Kidney capillary endothelial cell (primary cell): ENCODE measurements at regions not wholly inside any gene's neighbourhood (a gene's known extent, or its start where the extent isn't known, plus 50 kb on each side); places are given as distances from the start of the nearest gene placed in this dataset.

Experiments
- DNase-seq: peaks from one replicate; pipeline ENCODE4 v3.0.0-alpha.2; 2018; ENCODE audit warnings: low spot score

- no peak for DNase-seq
These were observed 298.0 kb downstream of the TRIB2 start for GRCh38 chr2:13014783-13015182.

- no peak for DNase-seq
These were observed 299.0 kb downstream of the TRIB2 start for GRCh38 chr2:13015532-13016320.

GRCh38 chr2:13018490-13018889 is 301.8 kb downstream of the TRIB2 start:
- DNase-seq, result no peak

- no peak for DNase-seq
These were observed 303.0 kb downstream of the TRIB2 start for GRCh38 chr2:13019781-13020180.

- DNase-seq, result no peak
These were observed 303.7 kb downstream of the TRIB2 start for GRCh38 chr2:13020469-13020868.

- no peak for DNase-seq
These were observed 304.8 kb downstream of the TRIB2 start for GRCh38 chr2:13021470-13021957.

GRCh38 chr2:13030606-13031005 is 313.9 kb downstream of the TRIB2 start:
- no peak for DNase-seq

GRCh38 chr2:13034861-13035260 is 318.1 kb downstream of the TRIB2 start:
- no peak for DNase-seq

GRCh38 chr2:13035866-13036265 is 319.1 kb downstream of the TRIB2 start:
- no peak for DNase-seq

- no peak for DNase-seq
These were observed 323.3 kb downstream of the TRIB2 start for GRCh38 chr2:13040043-13040442.

GRCh38 chr2:13046557-13047165 is 329.9 kb downstream of the TRIB2 start:
- peak; percentile 15 for DNase-seq

- no peak for DNase-seq
These were observed 334.0 kb downstream of the TRIB2 start for GRCh38 chr2:13050764-13051163.

- DNase-seq, result no peak
These were observed 335.8 kb downstream of the TRIB2 start for GRCh38 chr2:13052547-13052946.

GRCh38 chr2:13056259-13056843 is 339.6 kb downstream of the TRIB2 start:
- peak; percentile 31 for DNase-seq

GRCh38 chr2:13057671-13058070 is 340.9 kb downstream of the TRIB2 start:
- no peak for DNase-seq

- DNase-seq, result no peak
These were observed 349.9 kb downstream of the TRIB2 start for GRCh38 chr2:13066676-13067075.

- no peak for DNase-seq
These were observed 350.8 kb downstream of the TRIB2 start for GRCh38 chr2:13067508-13067907.

GRCh38 chr2:13089971-13090370 is 373.2 kb downstream of the TRIB2 start:
- no peak for DNase-seq

GRCh38 chr2:13091455-13091854 is 374.7 kb downstream of the TRIB2 start:
- DNase-seq, result no peak

GRCh38 chr2:13091861-13092378 is 375.2 kb downstream of the TRIB2 start:
- no peak for DNase-seq

- DNase-seq, result no peak
These were observed 376.8 kb downstream of the TRIB2 start for GRCh38 chr2:13093416-13093991.

GRCh38 chr2:13102397-13103063 is 385.8 kb downstream of the TRIB2 start:
- DNase-seq, result no peak
